ENCODE measurements at regions not wholly inside any gene's neighbourhood (a gene's known extent, or its start where the extent isn't known, plus 50 kb on each side); places are given as distances from the start of the nearest gene placed in this dataset.

- TF ChIP-seq, protein P1, sequence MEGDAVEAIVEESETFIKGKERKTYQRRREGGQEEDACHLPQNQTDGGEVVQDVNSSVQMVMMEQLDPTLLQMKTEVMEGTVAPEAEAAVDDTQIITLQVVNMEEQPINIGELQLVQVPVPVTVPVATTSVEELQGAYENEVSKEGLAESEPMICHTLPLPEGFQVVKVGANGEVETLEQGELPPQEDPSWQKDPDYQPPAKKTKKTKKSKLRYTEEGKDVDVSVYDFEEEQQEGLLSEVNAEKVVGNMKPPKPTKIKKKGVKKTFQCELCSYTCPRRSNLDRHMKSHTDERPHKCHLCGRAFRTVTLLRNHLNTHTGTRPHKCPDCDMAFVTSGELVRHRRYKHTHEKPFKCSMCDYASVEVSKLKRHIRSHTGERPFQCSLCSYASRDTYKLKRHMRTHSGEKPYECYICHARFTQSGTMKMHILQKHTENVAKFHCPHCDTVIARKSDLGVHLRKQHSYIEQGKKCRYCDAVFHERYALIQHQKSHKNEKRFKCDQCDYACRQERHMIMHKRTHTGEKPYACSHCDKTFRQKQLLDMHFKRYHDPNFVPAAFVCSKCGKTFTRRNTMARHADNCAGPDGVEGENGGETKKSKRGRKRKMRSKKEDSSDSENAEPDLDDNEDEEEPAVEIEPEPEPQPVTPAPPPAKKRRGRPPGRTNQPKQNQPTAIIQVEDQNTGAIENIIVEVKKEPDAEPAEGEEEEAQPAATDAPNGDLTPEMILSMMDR (conservative IDR thresholded peaks at IDR 0.05; ENCODE audit: low read depth, low read length): no peak
- DNase-seq (ENCODE audit: low read depth): no peak
- no peak overlapping the region for H3K4me3 ChIP-seq (ENCODE audit: low read length)
Measured at GRCh38 chr1:113185463-113186104, 112.6 kb downstream of the LRIG2 start.

- TF ChIP-seq, protein P1 (conservative IDR thresholded peaks at IDR 0.05; ENCODE audit: low read depth, low read length): no peak
- no peak for DNase-seq (ENCODE audit: low read depth)
- no peak overlapping the region for H3K4me3 ChIP-seq (ENCODE audit: low read length)
Measured at GRCh38 chr1:113190078-113190477, 117.1 kb downstream of the LRIG2 start.

DNA sequence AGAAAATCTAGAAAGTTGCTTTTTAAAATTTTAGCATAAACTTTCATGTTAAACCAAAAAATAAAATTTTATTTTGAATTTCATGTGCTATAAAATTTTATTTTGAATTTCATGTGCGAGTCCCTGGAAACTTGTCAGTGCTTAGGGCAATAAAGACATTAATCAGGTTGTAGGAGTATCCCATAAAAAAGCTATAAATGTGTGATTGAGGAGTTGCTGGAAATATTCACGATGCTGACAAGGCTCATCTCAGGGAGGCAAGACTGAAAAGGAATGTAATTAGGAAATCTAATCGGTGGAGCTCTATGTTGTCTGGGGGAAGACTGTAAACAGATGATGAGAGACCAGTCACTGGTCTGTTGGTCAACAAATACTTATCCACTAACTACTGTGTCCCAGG lies 117.9 kb downstream of the LRIG2 start:
- TF ChIP-seq, protein P1 (conservative IDR thresholded peaks at IDR 0.05; ENCODE audit: low read depth, low read length): no peak
- no peak overlapping the region for H3K4me3 ChIP-seq (ENCODE audit: low read length)
- DNase-seq (ENCODE audit: low read depth): no peak

DNA sequence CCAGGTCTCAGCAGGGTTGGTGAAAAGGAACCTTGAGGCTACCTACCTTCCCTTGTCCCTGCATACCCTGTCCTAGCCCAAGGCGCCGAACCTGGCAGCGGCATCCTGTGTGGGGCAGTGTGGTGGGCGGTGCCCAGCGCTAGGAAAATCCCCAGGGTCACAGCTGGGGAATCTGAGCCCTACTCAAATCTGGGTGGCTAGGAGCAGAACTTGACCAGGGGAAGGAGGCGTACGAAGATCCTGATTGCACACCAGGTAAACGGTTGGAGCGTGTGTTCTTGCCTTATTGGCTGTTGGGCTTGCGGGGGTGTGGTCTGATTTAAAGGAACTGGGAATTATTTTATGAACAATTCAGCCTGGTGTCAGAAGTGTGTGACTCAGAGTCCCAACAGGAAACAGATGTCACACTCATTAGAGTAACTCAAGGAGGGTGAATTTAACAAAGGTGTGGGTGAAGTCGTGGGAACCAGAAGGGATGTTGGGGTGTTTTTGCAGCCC lies 118.6 kb downstream of the LRIG2 start:
- TF ChIP-seq, protein P1 (conservative IDR thresholded peaks at IDR 0.05; ENCODE audit: low read depth, low read length): no peak
- no peak for DNase-seq (ENCODE audit: low read depth)
- no peak overlapping the region for H3K4me3 ChIP-seq (ENCODE audit: low read length)

DNA sequence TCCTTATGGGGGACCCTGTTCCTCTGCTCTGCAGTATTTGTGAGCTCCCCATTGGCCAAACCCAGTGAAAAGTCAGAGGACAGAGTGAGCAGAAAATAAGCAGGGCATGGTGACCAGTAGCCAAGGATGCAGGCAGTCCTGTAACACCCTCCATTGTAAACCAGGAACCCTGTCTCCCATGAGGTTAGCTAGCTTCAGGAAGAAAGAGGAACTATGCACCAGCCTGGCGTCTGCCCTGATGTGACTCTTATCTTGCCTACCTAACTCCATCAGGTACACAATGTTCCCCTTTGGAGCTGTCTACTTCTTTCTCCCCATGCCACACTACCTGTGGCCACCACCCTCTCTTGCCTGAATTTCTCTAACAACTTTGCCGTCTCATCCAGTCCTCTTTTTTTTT lies 119.2 kb downstream of the LRIG2 start:
- TF ChIP-seq, protein P1 (conservative IDR thresholded peaks at IDR 0.05; ENCODE audit: low read depth, low read length): no peak
- DNase-seq (ENCODE audit: low read depth): no peak
- no peak overlapping the region for H3K4me3 ChIP-seq (ENCODE audit: low read length)

DNA sequence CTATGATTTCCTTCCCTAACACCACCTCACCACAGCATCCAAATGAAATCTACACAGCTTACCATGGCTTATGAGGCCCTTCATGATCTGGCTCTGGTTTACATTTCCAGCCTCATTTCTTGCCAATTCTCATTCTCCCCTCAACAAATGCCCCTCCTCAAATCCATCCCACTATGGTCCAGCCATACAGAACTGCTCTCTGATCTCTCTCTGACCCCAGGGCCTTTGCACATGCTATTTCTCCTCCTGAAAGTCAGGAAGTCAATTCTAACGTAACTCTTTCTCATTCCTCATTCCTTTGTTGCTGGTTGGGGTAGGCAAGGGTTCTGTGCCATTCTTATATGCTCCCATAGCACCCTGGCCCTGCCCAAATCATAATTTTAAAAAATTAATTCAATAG lies 120.0 kb downstream of the LRIG2 start:
- no peak for DNase-seq (ENCODE audit: low read depth)
- no peak overlapping the region for H3K4me3 ChIP-seq (ENCODE audit: low read length)
- TF ChIP-seq, protein P1 (conservative IDR thresholded peaks at IDR 0.05; ENCODE audit: low read depth, low read length): no peak

All from retinal pigment epithelial cell (primary cell).